GM23338 (cell line): ENCODE measurements at regions not wholly inside any gene's neighbourhood (a gene's known extent, or its start where the extent isn't known, plus 50 kb on each side); places are given as distances from the start of the nearest gene placed in this dataset.

Experiments used
- ATAC-seq: fragments of 200-7000 bp; cut with Tn5 transposase; 3 replicates; pipeline ENCODE4 v1.9.1; 2020
- DNase-seq: peaks from one replicate; pipeline ENCODE4 v3.0.0-alpha.2; 2015; ENCODE audit warnings: low spot score
- H2AFZ ChIP-seq: fragments of 200-600 bp; sonication (generic); 2 replicates; pipeline ENCODE4 v1.8.0; 2016; ENCODE audit warnings: antibody characterized with exemption, mild to moderate bottlenecking, moderate library complexity
- H3F3A ChIP-seq: fragments of 200-600 bp; sonication (generic); replicated peaks from 2 replicates; pipeline ENCODE4 v1.8.0; 2017; ENCODE audit warnings: antibody characterized with exemption, mixed run types, low read depth
- H3K27ac ChIP-seq: fragments of 200-600 bp; sonication (generic); 2 replicates; pipeline ENCODE4 v1.6.1; 2016; ENCODE audit warnings: low read depth
- H3K27me3 ChIP-seq: fragments of 200-600 bp; sonication (generic); 2 replicates; pipeline ENCODE4 v1.8.0; 2016; ENCODE audit warnings: mild to moderate bottlenecking, mixed run types, moderate library complexity; ENCODE audit not compliant: insufficient read depth
- H3K36me3 ChIP-seq: fragments of 200-600 bp; sonication (generic); 2 replicates; pipeline ENCODE4 v1.8.0; 2016; ENCODE audit warnings: mild to moderate bottlenecking; ENCODE audit not compliant: insufficient read depth
- H3K4me1 ChIP-seq: fragments of 200-600 bp; sonication (generic); 2 replicates; pipeline ENCODE4 v1.8.0; 2016; ENCODE audit warnings: mild to moderate bottlenecking, moderate library complexity; ENCODE audit not compliant: insufficient read depth
- H3K4me2 ChIP-seq: fragments of 200-600 bp; sonication (generic); 2 replicates; pipeline ENCODE4 v1.7.1; 2017; ENCODE audit warnings: mixed run types
- H3K4me3 ChIP-seq: fragments of 200-600 bp; sonication (generic); 2 replicates; pipeline ENCODE4 v1.6.1; 2016; ENCODE audit warnings: mixed run types
- H3K79me2 ChIP-seq: fragments of 200-600 bp; sonication (generic); replicated peaks from 2 replicates; pipeline ENCODE4 v1.8.0; 2017; ENCODE audit warnings: mild to moderate bottlenecking; ENCODE audit not compliant: insufficient read depth
- H3K9me2 ChIP-seq: fragments of 200-600 bp; sonication (generic); 2 replicates; pipeline ENCODE4 v1.8.0; 2017; ENCODE audit not compliant: insufficient read depth
- H4K20me1 ChIP-seq: fragments of 200-600 bp; sonication (generic); replicated peaks from 2 replicates; pipeline ENCODE4 v1.8.0; 2017; ENCODE audit warnings: mild to moderate bottlenecking; ENCODE audit not compliant: insufficient read depth
- H3K27ac Mint-ChIP-seq: 2 replicates; pipeline ENCODE4 v1.8.0; 2020; ENCODE audit warnings: inconsistent platforms, mild to moderate bottlenecking, moderate library complexity, mixed read lengths
- H3K27me3 Mint-ChIP-seq: 3 replicates; pipeline ENCODE4 v1.8.0; 2022; ENCODE audit warnings: low read depth, mild to moderate bottlenecking, moderate library complexity, mixed read lengths, inconsistent platforms; ENCODE audit not compliant: insufficient read depth, poor library complexity
- H3K36me3 Mint-ChIP-seq: 3 replicates; pipeline ENCODE4 v1.8.0; 2021; ENCODE audit warnings: low read depth, mild to moderate bottlenecking, inconsistent platforms, moderate library complexity, mixed read lengths
- H3K4me1 Mint-ChIP-seq: 3 replicates; pipeline ENCODE4 v1.8.0; 2020; ENCODE audit warnings: mild to moderate bottlenecking, inconsistent platforms, mixed read lengths
- H3K4me3 Mint-ChIP-seq: 3 replicates; pipeline ENCODE4 v1.8.0; 2021; ENCODE audit warnings: moderate library complexity, mild to moderate bottlenecking, inconsistent platforms, mixed read lengths
- H3K9me3 Mint-ChIP-seq: 3 replicates; pipeline ENCODE4 v1.8.0; 2020; ENCODE audit warnings: moderate library complexity, mild to moderate bottlenecking, inconsistent platforms, mixed read lengths
- CREB1 ChIP-seq: fragments of 250-450 bp; sonication (Bioruptor Pico); IDR thresholded peaks from 2 replicates; pipeline ENCODE4 v1.5.0; 2020; ENCODE audit warnings: low read depth, mild to moderate bottlenecking, moderate library complexity
- EZH2 ChIP-seq: fragments of 200-600 bp; sonication (generic); IDR thresholded peaks from one replicate; pipeline ENCODE4 v1.8.0; 2017; ENCODE audit warnings: antibody characterized with exemption, mild to moderate bottlenecking, low read depth; ENCODE audit not compliant: unreplicated experiment
- JUNB ChIP-seq: IDR thresholded peaks from one replicate; pipeline ENCODE4 v1.6.1; 2016; ENCODE audit warnings: antibody characterized with exemption; ENCODE audit not compliant: unreplicated experiment
- STAT1 ChIP-seq: IDR thresholded peaks from one replicate; pipeline ENCODE4 v1.6.1; 2016; ENCODE audit warnings: antibody characterized with exemption; ENCODE audit not compliant: unreplicated experiment
- TF ChIP-seq, protein P1 (sequence below): fragments of 250-450 bp; sonication (Bioruptor Pico); IDR thresholded peaks from 2 replicates; pipeline ENCODE4 v1.5.0; 2020; ENCODE audit warnings: mild to moderate bottlenecking, moderate library complexity

DNA sequence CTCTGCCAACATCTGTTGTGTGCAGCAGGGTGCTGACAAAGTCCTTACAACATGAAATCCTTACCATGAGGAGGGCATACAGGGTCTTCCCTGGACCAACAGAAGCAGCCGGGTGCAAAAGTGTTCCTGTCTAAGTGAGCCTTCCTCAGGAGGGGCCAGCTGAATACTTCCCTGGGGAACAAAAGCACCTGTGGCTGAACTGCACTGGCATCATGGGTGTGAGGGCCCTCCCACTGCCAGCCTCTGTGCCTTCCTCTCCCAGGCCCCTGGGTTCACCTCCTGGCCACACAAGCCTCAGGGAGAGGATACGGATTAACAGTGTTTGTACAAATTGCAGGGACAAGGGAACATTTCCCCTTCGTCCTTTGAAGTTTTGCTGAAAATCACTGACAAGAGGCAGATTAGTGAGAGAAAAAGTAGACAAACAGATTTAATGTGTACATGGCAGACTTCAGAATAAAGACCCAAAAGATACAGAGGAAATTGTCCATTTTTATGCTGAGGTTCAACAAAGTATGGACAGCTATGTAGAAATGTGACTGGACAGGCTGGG, 91.0 kb upstream of the PPM1J start:
- peaks cover 57% of the 10 kb centered on the region for H3K4me1 Mint-ChIP-seq
- H2AFZ ChIP-seq: no peak overlapping the region
- no peak overlapping the region; the same call in 2 of the 3 replicates for H3K4me3 Mint-ChIP-seq
- no peaks in the 10 kb centered on the region for H4K20me1 ChIP-seq
- no peaks in the 10 kb centered on the region; the same call in 2 of the 3 replicates for H3K9me3 Mint-ChIP-seq
- no peak overlapping the region for H3K4me3 ChIP-seq
- DNase-seq (no peak), ATAC-seq (no peak)
- TF ChIP-seq EZH2: no peak
- TF ChIP-seq JUNB: no peak
- TF ChIP-seq STAT1: no peak
- TF ChIP-seq, protein P1, sequence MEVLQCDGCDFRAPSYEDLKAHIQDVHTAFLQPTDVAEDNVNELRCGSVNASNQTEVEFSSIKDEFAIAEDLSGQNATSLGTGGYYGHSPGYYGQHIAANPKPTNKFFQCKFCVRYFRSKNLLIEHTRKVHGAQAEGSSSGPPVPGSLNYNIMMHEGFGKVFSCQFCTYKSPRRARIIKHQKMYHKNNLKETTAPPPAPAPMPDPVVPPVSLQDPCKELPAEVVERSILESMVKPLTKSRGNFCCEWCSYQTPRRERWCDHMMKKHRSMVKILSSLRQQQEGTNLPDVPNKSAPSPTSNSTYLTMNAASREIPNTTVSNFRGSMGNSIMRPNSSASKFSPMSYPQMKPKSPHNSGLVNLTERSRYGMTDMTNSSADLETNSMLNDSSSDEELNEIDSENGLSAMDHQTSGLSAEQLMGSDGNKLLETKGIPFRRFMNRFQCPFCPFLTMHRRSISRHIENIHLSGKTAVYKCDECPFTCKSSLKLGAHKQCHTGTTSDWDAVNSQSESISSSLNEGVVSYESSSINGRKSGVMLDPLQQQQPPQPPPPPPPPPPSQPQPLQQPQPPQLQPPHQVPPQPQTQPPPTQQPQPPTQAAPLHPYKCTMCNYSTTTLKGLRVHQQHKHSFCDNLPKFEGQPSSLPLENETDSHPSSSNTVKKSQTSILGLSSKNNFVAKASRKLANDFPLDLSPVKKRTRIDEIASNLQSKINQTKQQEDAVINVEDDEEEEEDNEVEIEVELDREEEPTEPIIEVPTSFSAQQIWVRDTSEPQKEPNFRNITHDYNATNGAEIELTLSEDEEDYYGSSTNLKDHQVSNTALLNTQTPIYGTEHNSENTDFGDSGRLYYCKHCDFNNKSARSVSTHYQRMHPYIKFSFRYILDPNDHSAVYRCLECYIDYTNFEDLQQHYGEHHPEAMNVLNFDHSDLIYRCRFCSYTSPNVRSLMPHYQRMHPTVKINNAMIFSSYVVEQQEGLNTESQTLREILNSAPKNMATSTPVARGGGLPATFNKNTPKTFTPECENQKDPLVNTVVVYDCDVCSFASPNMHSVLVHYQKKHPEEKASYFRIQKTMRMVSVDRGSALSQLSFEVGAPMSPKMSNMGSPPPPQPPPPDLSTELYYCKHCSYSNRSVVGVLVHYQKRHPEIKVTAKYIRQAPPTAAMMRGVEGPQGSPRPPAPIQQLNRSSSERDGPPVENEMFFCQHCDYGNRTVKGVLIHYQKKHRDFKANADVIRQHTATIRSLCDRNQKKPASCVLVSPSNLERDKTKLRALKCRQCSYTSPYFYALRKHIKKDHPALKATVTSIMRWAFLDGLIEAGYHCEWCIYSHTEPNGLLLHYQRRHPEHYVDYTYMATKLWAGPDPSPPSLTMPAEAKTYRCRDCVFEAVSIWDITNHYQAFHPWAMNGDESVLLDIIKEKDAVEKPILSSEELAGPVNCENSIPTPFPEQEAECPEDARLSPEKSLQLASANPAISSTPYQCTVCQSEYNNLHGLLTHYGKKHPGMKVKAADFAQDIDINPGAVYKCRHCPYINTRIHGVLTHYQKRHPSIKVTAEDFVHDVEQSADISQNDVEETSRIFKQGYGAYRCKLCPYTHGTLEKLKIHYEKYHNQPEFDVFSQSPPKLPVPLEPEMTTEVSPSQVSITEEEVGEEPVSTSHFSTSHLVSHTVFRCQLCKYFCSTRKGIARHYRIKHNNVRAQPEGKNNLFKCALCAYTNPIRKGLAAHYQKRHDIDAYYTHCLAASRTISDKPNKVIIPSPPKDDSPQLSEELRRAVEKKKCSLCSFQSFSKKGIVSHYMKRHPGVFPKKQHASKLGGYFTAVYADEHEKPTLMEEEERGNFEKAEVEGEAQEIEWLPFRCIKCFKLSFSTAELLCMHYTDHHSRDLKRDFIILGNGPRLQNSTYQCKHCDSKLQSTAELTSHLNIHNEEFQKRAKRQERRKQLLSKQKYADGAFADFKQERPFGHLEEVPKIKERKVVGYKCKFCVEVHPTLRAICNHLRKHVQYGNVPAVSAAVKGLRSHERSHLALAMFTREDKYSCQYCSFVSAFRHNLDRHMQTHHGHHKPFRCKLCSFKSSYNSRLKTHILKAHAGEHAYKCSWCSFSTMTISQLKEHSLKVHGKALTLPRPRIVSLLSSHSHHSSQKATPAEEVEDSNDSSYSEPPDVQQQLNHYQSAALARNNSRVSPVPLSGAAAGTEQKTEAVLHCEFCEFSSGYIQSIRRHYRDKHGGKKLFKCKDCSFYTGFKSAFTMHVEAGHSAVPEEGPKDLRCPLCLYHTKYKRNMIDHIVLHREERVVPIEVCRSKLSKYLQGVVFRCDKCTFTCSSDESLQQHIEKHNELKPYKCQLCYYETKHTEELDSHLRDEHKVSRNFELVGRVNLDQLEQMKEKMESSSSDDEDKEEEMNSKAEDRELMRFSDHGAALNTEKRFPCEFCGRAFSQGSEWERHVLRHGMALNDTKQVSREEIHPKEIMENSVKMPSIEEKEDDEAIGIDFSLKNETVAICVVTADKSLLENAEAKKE (CRISPR knock-in tag): no peak
- H3K36me3 Mint-ChIP-seq: peaks cover 5% of the 10 kb centered on the region; the same call in 1 of the 3 replicates
- no peaks in the 10 kb centered on the region for H3K9me2 ChIP-seq
- peaks cover 29% of the 10 kb centered on the region for H3K4me1 ChIP-seq
- H3K27me3 Mint-ChIP-seq: peaks cover 24% of the 10 kb centered on the region
- H3K27me3 ChIP-seq: no peaks in the 10 kb centered on the region
- H3K27ac ChIP-seq: no peak overlapping the region; the same call in 1 of the 2 replicates
- no peaks in the 10 kb centered on the region for H3K36me3 ChIP-seq
- peak overlapping the region; percentile 18; the same call in 1 of the 2 replicates for H3K27ac Mint-ChIP-seq
- peaks cover 4% of the 10 kb centered on the region for H3F3A ChIP-seq
- no peaks in the 10 kb centered on the region for H3K79me2 ChIP-seq
- no peak overlapping the region for H3K4me2 ChIP-seq

DNA sequence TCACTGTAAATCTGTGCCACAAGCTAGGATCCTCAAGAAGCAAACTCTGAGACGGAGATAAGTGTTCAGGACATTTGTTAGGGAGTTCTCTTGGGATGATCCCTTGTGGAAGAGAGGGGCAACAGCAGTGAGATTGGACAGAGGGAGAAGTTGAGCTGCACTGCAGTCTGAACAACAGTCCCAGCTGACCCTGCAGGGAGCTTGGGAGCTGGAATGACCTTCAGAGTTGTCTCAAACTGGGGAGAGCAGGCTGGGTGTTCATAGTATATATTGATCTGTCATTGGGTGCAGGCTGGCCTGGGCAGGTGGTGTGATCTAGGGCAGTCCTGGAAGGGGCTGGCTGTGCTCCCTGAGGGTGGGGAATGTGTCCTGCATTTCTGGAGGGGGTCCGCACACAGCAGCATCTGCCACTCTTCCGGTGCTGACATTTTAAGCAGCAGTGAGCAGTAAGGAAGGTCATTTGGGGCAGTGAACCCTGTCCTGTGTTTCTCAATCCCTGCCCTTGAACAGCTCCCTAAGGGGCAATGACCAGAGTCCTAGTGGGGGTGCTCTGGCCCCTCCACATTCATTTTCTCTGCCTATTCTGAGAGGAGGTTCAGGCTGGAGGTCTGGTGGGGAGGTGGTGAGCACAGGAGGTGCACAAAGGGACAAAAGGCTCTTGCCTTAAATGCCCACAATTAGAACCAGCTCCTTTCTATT, 90.2 kb upstream of the PPM1J start:
- no peak for ATAC-seq
- Mint-ChIP-seq H3K36me3 (no peaks in the 10 kb centered on the region), H3K4me3 (no peak overlapping the region), H3K27ac (no peak overlapping the region), H3K9me3 (no peaks in the 10 kb centered on the region), H3K4me1 (peaks cover 48% of the 10 kb centered on the region), H3K27me3 (peaks cover 18% of the 10 kb centered on the region)
- Histone ChIP-seq H3K4me3 (no peak overlapping the region), H3F3A (peaks cover 4% of the 10 kb centered on the region), H3K36me3 (no peaks in the 10 kb centered on the region), H2AFZ (no peak overlapping the region), H4K20me1 (no peaks in the 10 kb centered on the region), H3K9me2 (no peaks in the 10 kb centered on the region), H3K27ac (no peak overlapping the region), H3K4me1 (peaks cover 21% of the 10 kb centered on the region), H3K27me3 (no peaks in the 10 kb centered on the region), H3K4me2 (no peak overlapping the region; the same call in 1 of the 2 replicates), H3K79me2 (no peaks in the 10 kb centered on the region)
- no peak for DNase-seq
- TF ChIP-seq CREB1 (CRISPR knock-in tag): no peak
